Keratinocyte (primary cell): ENCODE measurements at regions not wholly inside any gene's neighbourhood (a gene's known extent, or its start where the extent isn't known, plus 50 kb on each side); places are given as distances from the start of the nearest gene placed in this dataset.

Experiments
- DNase-seq: peaks from one replicate; pipeline ENCODE4 v3.0.0-alpha.2; 2011; ENCODE audit warnings: low read depth, missing footprints, low spot score
- FAIRE-seq: peaks from 2 replicates; lab custom pipeline; 2011; peaks lifted over from hg19 to GRCh38; lab: Jason Lieb, UNC
- H2AFZ ChIP-seq: 2 replicates; pipeline ENCODE4 v1.6.0; 2012; ENCODE audit warnings: low read length, control low read depth, inconsistent platforms; ENCODE audit not compliant: control insufficient read depth
- H3K27ac ChIP-seq: 2 replicates; pipeline ENCODE4 v1.5.1; 2011; ENCODE audit warnings: low read length; ENCODE audit not compliant: control insufficient read depth, insufficient read depth
- H3K27me3 ChIP-seq: 3 replicates; pipeline ENCODE4 v1.6.0; 2011; ENCODE audit warnings: low read length; ENCODE audit not compliant: control insufficient read depth, insufficient read depth; ENCODE audit errors: extremely low read depth
- H3K36me3 ChIP-seq, 2 experiments: 2 replicates in 1 of 2; 3 replicates in 1 of 2; pipeline ENCODE4 v1.5.1; 2011; ENCODE audit warnings: low read length in 2 of 2, mild to moderate bottlenecking in 1 of 2; ENCODE audit not compliant: control insufficient read depth in 2 of 2, insufficient read depth in 2 of 2; ENCODE audit errors: extremely low read depth in 1 of 2
- H3K4me1 ChIP-seq: 3 replicates; pipeline ENCODE4 v1.5.1; 2011; ENCODE audit warnings: low read length; ENCODE audit not compliant: control insufficient read depth, insufficient read depth; ENCODE audit errors: extremely low read depth
- H3K4me2 ChIP-seq: 3 replicates; pipeline ENCODE4 v1.6.0; 2011; ENCODE audit warnings: low read depth, low read length; ENCODE audit not compliant: control insufficient read depth, insufficient read depth; ENCODE audit errors: extremely low read depth
- H3K4me3 ChIP-seq, 3 experiments: fragments of 200-600 bp in 1 of 3; sonication (generic) in 1 of 3; 2 replicates in 2 of 3; 3 replicates in 1 of 3; pipeline ENCODE4 v1.5.1; 2011 to 2016; ENCODE audit warnings: low read length in 3 of 3, mild to moderate bottlenecking in 3 of 3, control low read depth in 2 of 3, inconsistent platforms in 1 of 3, low read depth in 1 of 3, mixed read lengths in 1 of 3, mixed run types in 1 of 3, moderate library complexity in 1 of 3; ENCODE audit not compliant: control insufficient read depth in 2 of 3, insufficient read depth in 2 of 3; ENCODE audit errors: extremely low read depth in 1 of 3
- H3K79me2 ChIP-seq: 2 replicates; pipeline ENCODE4 v1.6.0; 2012; ENCODE audit warnings: low read length; ENCODE audit not compliant: control insufficient read depth, insufficient read depth
- H3K9ac ChIP-seq: 3 replicates; pipeline ENCODE4 v1.6.0; 2011; ENCODE audit warnings: low read length; ENCODE audit not compliant: control insufficient read depth, insufficient read depth; ENCODE audit errors: extremely low read depth
- H3K9me1 ChIP-seq: 3 replicates; pipeline ENCODE4 v1.6.0; 2011; ENCODE audit warnings: low read length; ENCODE audit not compliant: control insufficient read depth, insufficient read depth; ENCODE audit errors: extremely low read depth
- H3K9me3 ChIP-seq: 2 replicates; pipeline ENCODE4 v1.5.1; 2012; ENCODE audit warnings: low read depth, low read length; ENCODE audit not compliant: control insufficient read depth
- H4K20me1 ChIP-seq: 3 replicates; pipeline ENCODE4 v1.6.0; 2011; ENCODE audit warnings: low read length; ENCODE audit not compliant: control insufficient read depth, insufficient read depth; ENCODE audit errors: extremely low read depth
- CTCF ChIP-seq, 3 experiments: IDR thresholded peaks in 1 of 3; conservative IDR thresholded peaks in 1 of 3; optimal IDR thresholded peaks in 1 of 3; 2 replicates in 2 of 3; 3 replicates in 1 of 3; pipeline versions ENCODE3 to v1.5.1; 2011; ENCODE audit warnings: low read length in 3 of 3, mild to moderate bottlenecking in 3 of 3, moderate library complexity in 2 of 3, control low read depth in 1 of 3, inconsistent platforms in 1 of 3; ENCODE audit not compliant: insufficient read depth in 2 of 3; ENCODE audit errors: extremely low read depth in 1 of 3
- EZH2 ChIP-seq: IDR thresholded peaks from one replicate; pipeline ENCODE4 v1.6.1; 2012; ENCODE audit warnings: inconsistent platforms, mild to moderate bottlenecking, low read length, moderate library complexity
- dilution Hi-C: fragments of 300-500 bp; cut with MboI; formaldehyde crosslinking; loops from one replicate; pipeline ENCODE4 v1.7.0; 2020; ENCODE audit warnings: low sequenced_read_pairs; ENCODE audit not compliant: extremely low pct_ligation_motif_present

- DNase-seq = no peak
- Histone ChIP-seq H3K4me1 (no peaks in the 10 kb centered on the region), H3K9me3 (no peaks in the 10 kb centered on the region), H3K4me3 (no peak overlapping the region), H2AFZ (no peak overlapping the region), H3K4me2 (no peak overlapping the region), H3K9ac (no peak overlapping the region), H3K9me1 (no peaks in the 10 kb centered on the region), H3K27ac (no peak overlapping the region), H3K36me3 (no peaks in the 10 kb centered on the region), H3K27me3 (no peaks in the 10 kb centered on the region), H3K79me2 (no peaks in the 10 kb centered on the region), H4K20me1 (no peaks in the 10 kb centered on the region)
- no peak for FAIRE-seq
- TF ChIP-seq CTCF (optimal IDR thresholded peaks at IDR 0.05 in 1 of 3, IDR thresholded peaks at IDR 0.05 in 1 of 3, conservative IDR thresholded peaks at IDR 0.05 in 1 of 3; ENCODE audit: extremely low read depth in 1 of 3, insufficient read depth in 2 of 3, low read length in 3 of 3) (no peak), EZH2 (no peak)
- dilution Hi-C loops = no loop called here
These were observed 270.7 kb downstream of the FSIP2 start for GRCh38 chr2:186009341-186009740.

GRCh38 chr2:186017278-186017677, 278.7 kb downstream of the FSIP2 start:
- no peaks in the 10 kb centered on the region for H4K20me1 ChIP-seq
- H2AFZ ChIP-seq = no peak overlapping the region
- no peaks in the 10 kb centered on the region for H3K4me1 ChIP-seq
- H3K9me3 ChIP-seq = no peaks in the 10 kb centered on the region
- no peaks in the 10 kb centered on the region for H3K27me3 ChIP-seq
- no peaks in the 10 kb centered on the region for H3K9me1 ChIP-seq
- no peaks in the 10 kb centered on the region for H3K36me3 ChIP-seq
- H3K9ac ChIP-seq = no peak overlapping the region
- FAIRE-seq (no peak), DNase-seq (no peak)
- no peaks in the 10 kb centered on the region for H3K79me2 ChIP-seq
- dilution Hi-C loops = no loop called here
- H3K27ac ChIP-seq = no peak overlapping the region
- TF ChIP-seq CTCF (optimal IDR thresholded peaks at IDR 0.05 in 1 of 3, IDR thresholded peaks at IDR 0.05 in 1 of 3, conservative IDR thresholded peaks at IDR 0.05 in 1 of 3; ENCODE audit: extremely low read depth in 1 of 3, insufficient read depth in 2 of 3, low read length in 3 of 3) = no peak
- no peak for TF ChIP-seq EZH2
- no peak overlapping the region for H3K4me3 ChIP-seq
- no peak overlapping the region for H3K4me2 ChIP-seq
